Coronary artery (tissue), 2 donors: ENCODE measurements at regions not wholly inside any gene's neighbourhood (a gene's known extent, or its start where the extent isn't known, plus 50 kb on each side); places are given as distances from the start of the nearest gene placed in this dataset.
A peak's percentile ranks its signal among the peaks of the same experiment; 100 is the strongest.

ENCODE experiments used
- DNase-seq: peaks from one replicate; pipeline ENCODE4 v3.0.0-alpha.2; 2017; ENCODE audit warnings: low spot score
- H3K27ac ChIP-seq, 2 donors: fragments of 200-600 bp; sonication (generic); one replicate each; pipeline ENCODE4 v1.5.1; 2016 to 2019
- H3K4me3 ChIP-seq: fragments of 200-600 bp; sonication (generic); 2 replicates; pipeline ENCODE4 v1.5.1; 2016; ENCODE audit warnings: mild to moderate bottlenecking, moderate library complexity
- TF ChIP-seq, protein P1 (sequence below): fragments of 200-600 bp; sonication (generic); IDR thresholded peaks from one replicate; pipeline ENCODE4 v1.5.1; 2019; ENCODE audit warnings: antibody characterized with exemption

DNA sequence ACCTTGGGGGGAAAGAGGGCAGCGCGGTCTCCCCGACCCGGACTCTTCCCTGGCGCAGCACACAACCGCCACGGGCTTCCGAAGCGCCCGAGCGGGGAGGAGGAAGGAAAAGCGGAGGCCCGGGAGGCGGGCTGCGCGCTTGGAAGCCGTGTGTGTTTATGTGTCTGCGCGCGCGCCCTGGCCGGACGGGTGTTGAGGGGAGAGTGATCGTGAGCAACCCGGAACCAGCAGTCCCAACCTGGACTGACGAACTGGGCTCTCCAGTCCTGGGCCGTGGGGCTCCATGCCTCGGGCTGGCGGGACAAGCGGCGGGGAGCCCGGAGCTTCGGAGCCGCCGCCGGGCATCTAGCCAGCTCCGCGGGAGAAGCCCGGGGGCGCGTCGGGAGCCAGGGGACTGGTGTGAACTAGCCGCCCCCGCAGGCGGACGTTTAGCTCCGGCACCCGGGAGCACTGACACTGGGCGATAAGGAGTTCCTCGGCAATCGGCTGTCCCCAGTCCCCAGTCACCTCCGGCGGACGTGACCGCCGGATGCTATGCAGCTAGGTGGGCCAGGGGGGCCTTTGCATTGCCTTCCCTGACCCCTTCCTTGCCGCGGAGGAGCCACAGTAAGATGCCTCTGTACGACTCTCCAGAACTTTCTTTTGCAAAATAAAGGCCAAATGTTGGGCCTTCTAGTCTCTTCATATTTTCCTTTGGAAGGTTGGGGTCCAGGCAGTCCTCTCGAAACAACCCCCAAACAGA is 74.8 kb upstream of the BCOR start:
- TF ChIP-seq, protein P1, sequence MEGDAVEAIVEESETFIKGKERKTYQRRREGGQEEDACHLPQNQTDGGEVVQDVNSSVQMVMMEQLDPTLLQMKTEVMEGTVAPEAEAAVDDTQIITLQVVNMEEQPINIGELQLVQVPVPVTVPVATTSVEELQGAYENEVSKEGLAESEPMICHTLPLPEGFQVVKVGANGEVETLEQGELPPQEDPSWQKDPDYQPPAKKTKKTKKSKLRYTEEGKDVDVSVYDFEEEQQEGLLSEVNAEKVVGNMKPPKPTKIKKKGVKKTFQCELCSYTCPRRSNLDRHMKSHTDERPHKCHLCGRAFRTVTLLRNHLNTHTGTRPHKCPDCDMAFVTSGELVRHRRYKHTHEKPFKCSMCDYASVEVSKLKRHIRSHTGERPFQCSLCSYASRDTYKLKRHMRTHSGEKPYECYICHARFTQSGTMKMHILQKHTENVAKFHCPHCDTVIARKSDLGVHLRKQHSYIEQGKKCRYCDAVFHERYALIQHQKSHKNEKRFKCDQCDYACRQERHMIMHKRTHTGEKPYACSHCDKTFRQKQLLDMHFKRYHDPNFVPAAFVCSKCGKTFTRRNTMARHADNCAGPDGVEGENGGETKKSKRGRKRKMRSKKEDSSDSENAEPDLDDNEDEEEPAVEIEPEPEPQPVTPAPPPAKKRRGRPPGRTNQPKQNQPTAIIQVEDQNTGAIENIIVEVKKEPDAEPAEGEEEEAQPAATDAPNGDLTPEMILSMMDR: no peak
- H3K4me3 ChIP-seq: peak overlapping the region; percentile 73
- peak; percentile 84 for DNase-seq
- peak overlapping the region; percentile 82 to 86 for H3K27ac ChIP-seq

DNA sequence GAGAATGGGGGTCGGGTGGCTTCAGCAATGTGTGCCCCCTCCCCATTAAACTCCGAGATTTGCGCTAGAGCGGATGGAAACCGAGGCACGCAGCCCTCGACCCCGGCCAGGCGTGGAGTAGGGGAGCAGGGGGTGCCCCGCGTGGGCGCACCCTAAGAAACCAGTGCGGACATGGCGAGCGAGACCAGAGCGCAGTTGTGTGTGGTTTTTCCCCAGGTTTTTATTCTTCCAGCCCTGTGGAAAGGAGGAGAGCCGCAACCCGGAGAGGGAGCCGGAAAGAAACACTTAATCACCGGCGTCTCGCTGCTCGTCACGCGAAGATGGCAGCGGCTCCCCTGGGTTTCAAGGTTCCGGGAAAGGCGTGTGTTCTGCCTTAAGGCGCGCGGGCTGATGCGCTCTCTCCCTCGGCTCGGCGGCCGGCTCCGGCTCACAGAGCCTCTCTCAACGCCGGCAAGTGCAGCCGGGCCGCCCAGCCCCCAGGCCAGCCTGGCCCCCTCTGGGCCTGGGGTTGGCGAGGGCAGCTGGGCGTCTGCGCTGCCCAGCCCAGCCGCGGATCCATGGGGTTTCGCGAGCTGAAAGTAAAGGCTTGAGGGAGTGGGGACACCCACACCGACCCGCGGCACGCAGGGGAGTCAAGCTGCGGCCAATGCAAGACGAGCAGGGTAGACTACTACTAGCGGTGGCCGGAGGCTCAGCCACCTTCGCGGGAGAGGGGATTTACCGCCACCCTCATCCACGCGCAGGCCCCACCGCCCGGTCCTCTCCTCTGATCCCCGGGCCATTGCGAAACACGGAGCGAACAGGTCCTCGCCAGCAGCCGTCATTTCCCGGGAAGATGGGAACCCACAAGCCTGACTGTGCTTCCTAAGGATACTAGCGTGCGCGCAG is 74.0 kb upstream of the BCOR start:
- TF ChIP-seq, protein P1: no peak
- H3K4me3 ChIP-seq: peak overlapping the region; percentile 73
- DNase-seq: peak; percentile 74
- peak overlapping the region; percentile 82 to 86 for H3K27ac ChIP-seq

DNA sequence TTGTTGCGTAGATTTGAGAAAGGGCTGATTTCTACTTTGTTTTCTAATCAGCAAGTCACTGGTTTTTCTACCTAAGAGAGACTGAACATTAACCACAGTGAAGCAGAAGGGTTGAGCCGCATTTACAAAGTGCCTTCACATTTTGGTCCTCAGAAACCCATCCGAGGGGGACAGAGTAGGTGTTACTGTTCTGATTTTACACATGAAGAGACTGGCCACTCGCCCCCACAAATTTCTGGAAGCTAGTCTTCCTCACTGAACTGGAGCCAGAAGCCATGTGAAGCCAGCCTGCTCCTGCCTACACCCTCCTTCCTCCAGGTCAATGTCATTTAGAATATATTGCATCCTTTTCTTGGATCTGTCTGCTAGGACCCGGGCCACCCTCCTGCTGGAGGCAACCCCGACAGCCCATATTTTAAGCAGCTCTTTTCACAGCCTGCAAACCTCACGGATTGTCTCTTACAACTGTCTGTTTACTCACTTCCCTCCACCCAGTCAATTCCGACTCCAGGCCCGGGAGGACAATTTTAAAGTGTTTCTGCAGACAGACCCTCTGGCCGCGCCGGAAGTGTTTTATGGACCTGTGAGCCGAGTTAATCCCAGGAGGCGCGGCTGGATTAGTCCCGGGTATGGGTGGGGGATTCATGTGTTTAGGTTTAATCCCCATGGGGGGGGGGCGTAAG is 73.2 kb upstream of the BCOR start:
- DNase-seq: peak; percentile 65
- peak overlapping the region; percentile 82 to 86 for H3K27ac ChIP-seq
- TF ChIP-seq, protein P1: no peak

DNA sequence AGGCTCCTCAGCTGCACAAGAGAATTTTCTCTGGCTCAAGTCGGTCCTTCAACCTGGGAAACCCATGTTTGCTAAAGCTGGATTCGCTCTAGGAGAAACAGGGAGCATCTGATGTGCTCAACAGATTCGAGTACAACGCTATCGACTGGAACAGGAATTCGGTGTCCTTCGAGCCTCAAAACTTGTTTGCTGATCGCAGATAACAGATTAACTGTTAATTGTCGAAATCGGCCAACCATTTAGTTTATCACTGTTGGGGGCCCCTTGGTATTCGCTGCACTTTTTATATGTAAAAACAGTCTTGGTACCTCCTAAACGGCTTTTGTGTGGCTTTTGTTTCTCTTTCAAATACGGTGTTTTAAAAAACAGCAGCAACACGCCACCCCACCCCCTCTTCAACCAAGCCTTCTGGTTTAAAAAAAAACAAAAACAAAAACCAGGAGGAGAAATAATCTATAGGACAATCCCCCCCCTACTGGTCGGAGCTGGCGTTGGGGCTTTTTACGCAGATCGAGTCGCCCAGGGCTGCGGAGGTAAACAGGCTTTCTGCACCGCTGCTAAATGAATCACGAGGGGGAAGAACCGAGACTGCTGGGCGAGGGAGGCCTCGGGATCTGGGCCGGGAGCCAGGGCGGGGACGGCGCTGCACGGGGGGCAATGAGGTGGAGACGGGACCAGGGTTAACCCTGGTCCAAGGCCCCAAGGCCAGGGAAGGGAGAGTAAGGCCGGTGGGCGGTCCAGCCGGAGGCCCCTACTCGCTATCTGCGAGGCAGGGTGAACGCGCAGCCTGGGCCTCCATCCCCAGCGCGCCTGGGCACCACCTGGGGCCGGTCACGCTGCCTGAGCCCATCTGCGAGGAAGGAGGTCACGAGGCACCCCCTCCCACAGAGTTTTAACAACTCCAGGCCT is 71.7 kb upstream of the BCOR start:
- DNase-seq: peak; percentile 70
- H3K4me3 ChIP-seq: peak overlapping the region; percentile 5
- TF ChIP-seq, protein P1: no peak
- H3K27ac ChIP-seq: no peak overlapping the region

More for the DNA sequence above, 73.2 kb upstream of the BCOR start:
- H3K4me3 ChIP-seq: peak overlapping the region; percentile 73

DNA sequence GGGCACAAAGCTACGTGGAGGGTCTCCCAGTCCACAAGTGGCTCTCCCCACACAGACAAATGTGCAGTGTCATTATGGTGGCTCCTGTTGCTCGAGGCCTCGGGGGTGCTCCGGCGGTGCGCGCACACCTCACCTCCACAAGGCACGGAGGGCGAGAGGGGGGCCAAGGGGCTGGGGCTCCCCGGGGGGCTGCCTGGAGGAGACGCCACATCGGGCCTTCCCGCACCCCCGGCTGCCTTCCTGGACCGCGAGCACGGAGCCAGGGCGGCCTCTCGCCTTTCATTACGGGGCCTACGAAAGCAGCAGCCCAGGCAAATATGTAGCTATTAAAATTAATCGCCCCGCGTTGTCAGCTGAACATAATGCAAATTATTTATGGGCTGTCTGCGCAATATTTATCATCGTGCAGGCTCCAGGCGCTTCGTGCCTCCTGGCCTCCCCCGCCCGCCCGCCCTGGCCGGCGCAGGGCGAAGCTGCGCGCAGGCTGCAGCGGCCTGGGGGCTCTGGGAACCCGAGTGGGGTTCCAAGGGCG is 70.8 kb upstream of the BCOR start:
- Histone ChIP-seq H3K4me3 (peak overlapping the region; percentile 67), H3K27ac (no peak overlapping the region)
- TF ChIP-seq, protein P1: no peak
- DNase-seq: peak; percentile 66

DNA sequence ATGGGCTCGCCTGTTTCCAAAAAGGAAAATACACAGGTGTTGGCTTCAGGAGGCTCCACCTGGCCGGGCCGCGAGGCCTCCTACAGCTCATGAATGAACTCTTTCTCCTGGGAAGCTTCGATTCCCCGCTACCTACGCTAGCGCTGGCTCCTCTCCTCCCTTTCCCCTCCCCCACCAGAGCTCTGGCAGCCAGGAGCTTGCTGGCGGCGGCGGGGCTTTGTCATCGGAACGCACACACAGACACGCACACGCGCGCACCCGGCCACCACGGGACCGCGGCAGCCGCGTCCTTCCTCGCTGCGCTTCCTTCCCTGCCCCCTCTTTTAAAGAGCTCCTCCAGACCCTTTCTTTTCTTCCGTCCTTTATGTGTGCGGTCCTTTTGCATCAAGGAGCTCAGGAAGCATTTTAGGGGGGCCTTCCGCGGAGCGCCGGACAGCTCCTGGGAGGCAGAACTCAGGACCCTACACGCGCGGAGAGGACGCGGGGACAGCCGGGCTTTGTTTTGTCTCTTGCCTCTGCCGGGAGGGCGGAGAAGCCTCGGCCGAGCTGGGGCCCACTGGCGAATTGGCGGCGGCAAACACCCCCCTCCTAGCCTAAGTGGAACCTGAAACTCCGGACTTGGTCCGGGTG is 70.2 kb upstream of the BCOR start:
- peak; percentile 76 for DNase-seq
- TF ChIP-seq, protein P1: no peak
- H3K27ac ChIP-seq: no peak overlapping the region
- peak overlapping the region; percentile 67 for H3K4me3 ChIP-seq
